NB4 (cell line): ENCODE measurements at regions not wholly inside any gene's neighbourhood (a gene's known extent, or its start where the extent isn't known, plus 50 kb on each side); places are given as distances from the start of the nearest gene placed in this dataset.
A peak's percentile ranks its signal among the peaks of the same experiment; 100 is the strongest.
"Not testable (repeated sequence)": the region's sequence is repeated elsewhere in the genome, so short reads cannot be mapped to it uniquely, and the experiment has no call there.

ENCODE experiments used
- DNase-seq: peaks from one replicate; pipeline ENCODE4 v3.0.0; 2010; ENCODE audit warnings: low read depth
- H3K4me3 ChIP-seq: one replicate; pipeline ENCODE4 v1.5.1; 2011; ENCODE audit warnings: mild to moderate bottlenecking, low read depth, low read length, moderate library complexity
- CTCF ChIP-seq: IDR thresholded peaks from one replicate; pipeline ENCODE4 v1.5.1; 2012; ENCODE audit warnings: low read depth, low read length
- MYC ChIP-seq: IDR thresholded peaks from 2 replicates; pipeline ENCODE4 v1.6.1; 2011; ENCODE audit warnings: low read depth, low read length
- POLR2A ChIP-seq: IDR thresholded peaks from 2 replicates; pipeline ENCODE4 v1.6.1; 2011; ENCODE audit warnings: mild to moderate bottlenecking; ENCODE audit not compliant: insufficient read length; ENCODE audit errors: extremely low read depth
- TF ChIP-seq, protein P1 (sequence below): IDR thresholded peaks from 2 replicates; pipeline ENCODE4 v1.6.1; 2011; ENCODE audit warnings: low read depth, low read length

GRCh38 chr20:53657732-53658131 lies 64.1 kb upstream of the ZNF217 start:
- no peak overlapping the region for H3K4me3 ChIP-seq
- TF ChIP-seq CTCF: no peak
- no peak for TF ChIP-seq POLR2A
- TF ChIP-seq, protein P1, sequence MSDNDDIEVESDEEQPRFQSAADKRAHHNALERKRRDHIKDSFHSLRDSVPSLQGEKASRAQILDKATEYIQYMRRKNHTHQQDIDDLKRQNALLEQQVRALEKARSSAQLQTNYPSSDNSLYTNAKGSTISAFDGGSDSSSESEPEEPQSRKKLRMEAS: no peak
- TF ChIP-seq MYC: no peak
- DNase-seq: no peak

- DNase-seq: no peak
- H3K4me3 ChIP-seq: no peak overlapping the region
- TF ChIP-seq CTCF: no peak
- TF ChIP-seq POLR2A: no peak
- TF ChIP-seq MYC: no peak
- TF ChIP-seq, protein P1: no peak
Measured at GRCh38 chr20:53657279-53657678, 63.6 kb upstream of the ZNF217 start.

DNA sequence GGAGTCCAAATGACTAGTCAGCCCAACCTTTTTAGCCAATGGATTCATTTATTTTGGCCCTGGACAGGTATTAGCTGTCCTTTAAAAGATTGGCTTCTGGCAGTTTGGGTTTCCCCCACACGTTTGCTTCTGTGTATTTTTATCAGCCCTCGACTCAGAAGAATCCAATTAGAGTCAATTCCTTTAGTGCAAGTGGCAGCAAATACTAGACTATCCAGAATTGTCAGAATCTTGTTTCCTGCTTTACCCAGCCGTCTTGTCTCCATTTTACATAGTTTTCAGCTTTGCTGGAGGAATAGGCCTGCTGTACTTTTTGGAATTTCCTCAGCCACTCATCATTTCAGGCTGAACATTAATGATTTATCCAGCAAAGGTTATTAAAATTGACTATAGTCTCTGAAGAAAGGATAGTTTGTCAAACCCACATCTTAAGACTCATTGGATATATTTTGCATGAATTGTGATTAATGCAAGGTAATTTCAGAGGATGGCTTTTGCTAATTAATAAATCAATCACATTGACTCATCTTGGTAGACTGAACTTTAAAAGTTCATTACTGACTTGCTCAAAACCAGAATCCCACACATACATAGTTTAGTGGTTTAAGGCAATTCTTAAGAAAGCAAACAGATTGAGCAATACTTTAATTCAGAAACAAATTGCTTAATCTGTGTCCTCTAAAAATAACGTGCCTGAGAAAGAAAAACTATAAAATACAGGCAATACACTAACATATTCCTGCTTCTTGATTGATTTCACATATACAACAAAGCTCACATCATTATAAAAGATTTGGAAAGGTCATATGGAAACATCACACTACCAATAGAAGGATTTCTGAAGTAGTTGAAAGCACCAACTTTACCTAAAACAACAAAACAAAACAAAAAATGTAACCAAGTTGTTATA lies 62.9 kb upstream of the ZNF217 start:
- TF ChIP-seq MYC (peak; percentile 23; the same call in 1 of the 2 replicates), CTCF (no peak), POLR2A (no peak)
- TF ChIP-seq, protein P1: no peak
- DNase-seq: peak; percentile 52
- no peak overlapping the region for H3K4me3 ChIP-seq

DNA sequence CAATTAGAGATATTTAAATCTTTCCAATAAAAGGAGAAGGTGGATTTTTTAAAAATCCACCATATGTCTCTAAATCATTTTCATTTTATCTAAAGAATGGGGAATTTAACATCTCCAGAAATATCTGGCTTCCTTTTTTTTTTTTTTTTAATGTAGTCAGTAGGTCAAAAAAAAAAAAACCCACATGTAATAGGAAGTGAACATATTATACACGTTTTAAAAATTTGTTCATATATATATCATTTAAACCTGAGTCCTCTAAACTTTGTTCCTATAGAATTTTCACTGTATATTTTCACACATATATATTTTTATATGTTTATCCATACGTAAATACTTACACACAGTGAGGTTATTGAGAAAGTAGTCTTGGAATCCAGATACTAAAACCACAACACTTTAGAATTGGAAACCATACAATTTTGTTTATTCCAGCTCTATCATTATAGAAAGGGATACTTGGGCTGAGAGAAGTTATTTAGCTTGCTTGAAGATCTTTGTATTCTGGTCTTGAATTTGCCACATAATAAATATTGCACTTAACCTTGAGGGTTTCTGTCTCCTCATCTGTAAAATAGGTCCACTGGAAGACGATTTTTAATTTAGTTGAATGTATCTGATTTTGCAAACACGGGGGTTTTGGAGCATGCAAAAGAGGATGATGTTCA lies 62.1 kb upstream of the ZNF217 start:
- no peak for DNase-seq
- H3K4me3 ChIP-seq: no peak overlapping the region
- TF ChIP-seq MYC (no peak), CTCF (no peak), POLR2A (no peak)
- TF ChIP-seq, protein P1: no peak

DNA sequence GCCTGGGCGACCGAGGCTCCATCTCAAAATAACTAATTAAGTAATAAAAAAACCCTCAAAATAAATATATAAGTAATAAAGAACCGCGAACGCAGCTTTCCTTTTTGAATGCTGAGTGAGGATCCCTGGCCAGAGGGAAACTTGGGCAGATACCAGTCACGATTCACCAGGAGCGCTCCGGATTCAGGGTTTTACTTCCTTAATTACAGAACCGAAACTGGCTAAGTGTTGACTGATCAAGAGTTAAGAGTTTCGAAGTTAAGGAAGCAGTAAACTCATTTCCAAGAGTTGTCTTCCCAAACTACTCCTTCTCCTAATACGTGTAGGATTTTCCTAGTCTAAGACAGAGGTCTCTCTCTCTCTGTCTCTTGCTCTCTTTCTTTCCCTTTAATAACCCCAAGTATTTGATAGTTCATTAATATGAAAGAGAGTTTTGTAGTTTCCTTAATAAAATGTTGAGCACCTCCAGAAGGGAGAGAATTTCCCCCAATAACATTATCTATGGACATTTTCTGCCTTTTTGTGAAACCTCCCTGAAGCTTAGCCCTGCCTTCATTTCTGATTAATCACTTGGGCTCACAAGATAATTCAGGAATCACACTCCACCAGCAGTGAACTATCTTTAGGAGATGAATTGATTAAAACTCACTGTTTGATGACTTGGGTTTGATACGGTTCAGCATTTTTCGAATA lies 61.4 kb upstream of the ZNF217 start:
- TF ChIP-seq MYC: no peak
- TF ChIP-seq, protein P1: no peak
- H3K4me3 ChIP-seq: peak overlapping the region; percentile 26
- peak; percentile 72 for DNase-seq

DNA sequence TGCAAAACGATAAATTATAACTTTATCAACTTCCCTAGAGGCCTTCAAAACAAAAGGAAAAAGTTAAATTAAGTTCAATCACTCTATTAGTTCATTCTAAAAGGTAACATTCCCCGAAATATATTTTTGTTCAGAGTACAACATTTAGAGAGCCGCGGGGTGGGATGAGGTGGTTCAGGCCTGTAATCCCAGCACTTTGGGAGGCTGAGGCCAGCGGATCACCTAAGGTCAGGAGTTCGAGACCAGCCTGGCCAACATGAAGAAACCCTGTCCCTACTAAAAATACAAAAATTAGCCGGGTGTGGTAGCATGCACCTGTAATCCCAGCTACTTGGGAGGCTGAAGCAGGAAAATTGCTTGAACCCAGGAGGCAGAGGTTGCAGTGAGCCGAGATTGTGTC lies 60.9 kb upstream of the ZNF217 start:
- not testable (repeated sequence) for DNase-seq, H3K4me3 ChIP-seq
